ENCODE measurements at regions not wholly inside any gene's neighbourhood (a gene's known extent, or its start where the extent isn't known, plus 50 kb on each side); places are given as distances from the start of the nearest gene placed in this dataset.
"Not testable (repeated sequence)": the region's sequence is repeated elsewhere in the genome, so short reads cannot be mapped to it uniquely, and the experiment has no call there.

DNA sequence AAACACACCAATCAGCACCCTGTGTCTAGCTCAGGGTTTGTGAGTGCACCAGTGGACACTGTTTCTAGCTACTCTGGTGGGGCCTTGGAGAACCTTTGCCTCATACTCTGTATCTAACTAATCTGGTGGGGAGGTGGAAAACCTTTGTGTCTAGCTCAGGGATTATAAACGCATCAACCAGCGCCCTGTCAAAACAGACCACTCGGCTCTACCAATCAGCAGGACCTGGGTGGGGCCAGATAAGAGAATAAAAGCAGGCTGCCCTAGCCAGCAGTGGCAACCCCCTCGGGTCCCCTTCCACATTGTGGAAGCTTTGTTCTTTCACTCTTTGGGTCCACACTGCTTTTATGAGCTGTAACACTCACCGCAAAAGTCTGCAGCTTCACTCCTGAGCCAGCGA is 121.8 kb downstream of the FSCB start:
- not testable (repeated sequence) for DNase-seq

DNA sequence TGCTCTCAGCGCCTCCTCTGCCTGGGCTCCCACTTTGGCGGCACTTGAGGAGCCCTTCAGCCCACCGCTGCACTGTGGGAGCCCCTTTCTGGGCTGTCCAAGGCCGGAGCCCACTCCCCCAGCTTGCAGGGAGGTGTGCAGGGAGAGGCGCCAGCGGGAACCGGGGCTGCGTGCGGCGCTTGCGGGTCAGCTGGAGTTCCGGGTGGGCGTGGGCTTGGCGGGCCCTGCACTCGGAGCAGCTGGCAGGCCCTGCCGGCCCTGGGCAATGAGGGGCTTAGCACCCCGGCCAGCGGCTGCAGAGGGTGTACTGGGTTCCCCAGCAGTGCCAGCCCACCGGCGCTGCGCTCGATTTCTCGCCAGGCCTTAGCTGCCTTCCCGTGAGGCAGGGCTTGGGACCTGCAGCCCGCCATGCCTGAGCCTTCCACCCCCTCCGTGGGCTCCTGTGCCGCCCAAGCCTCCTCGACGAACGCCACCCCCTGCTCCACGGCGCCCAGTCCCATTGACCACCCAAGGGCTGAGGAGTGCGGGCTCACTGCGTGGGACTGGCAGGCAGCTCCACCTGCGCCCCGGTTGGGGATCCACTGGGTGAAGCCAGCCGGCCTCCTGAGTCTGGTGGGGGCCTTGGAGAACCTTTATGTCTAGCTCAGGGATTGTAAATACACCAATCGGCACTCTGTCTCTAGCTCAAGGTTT is 122.3 kb downstream of the FSCB start:
- not testable (repeated sequence) for DNase-seq

DNA sequence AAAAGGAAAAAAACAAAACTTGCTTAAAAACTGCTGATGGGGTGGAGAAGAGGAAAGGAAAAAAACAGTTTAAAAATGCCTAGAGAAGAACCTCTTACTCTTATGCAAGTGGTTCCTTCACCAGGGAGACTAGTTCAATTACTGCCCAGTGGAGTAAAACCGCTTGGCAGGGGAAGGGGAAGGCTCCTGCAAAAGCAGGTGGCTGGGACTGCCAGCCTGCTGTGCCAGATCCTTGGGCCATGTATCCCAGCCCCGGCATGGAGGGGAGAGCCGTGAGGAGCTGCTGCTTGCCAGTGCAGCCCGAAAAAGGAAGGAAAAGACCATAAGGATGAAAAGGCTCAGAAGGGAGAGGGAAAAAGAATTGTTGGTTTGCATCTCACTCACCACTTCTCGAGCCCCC is 123.0 kb downstream of the FSCB start:
- DNase-seq, result no peak

DNA sequence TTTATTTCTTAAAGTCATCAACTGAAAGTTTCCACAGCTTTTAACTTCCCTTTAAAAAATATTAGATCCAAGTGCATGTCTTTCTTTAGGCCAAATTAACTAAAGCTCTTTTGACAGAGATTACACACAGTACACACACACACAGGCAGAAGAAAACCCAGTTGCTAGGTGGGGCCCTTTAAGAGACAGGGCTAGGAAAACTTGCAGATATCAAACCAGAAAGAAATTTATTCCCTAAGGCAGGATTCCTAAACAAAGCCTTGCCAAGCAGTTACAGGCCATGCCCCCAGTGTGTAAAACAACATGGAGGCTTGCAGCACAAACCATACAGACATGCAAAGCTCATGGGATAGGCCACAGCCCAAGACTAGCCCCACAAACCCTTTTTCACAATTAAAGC is 123.4 kb downstream of the FSCB start:
- DNase-seq, result no peak

DNA sequence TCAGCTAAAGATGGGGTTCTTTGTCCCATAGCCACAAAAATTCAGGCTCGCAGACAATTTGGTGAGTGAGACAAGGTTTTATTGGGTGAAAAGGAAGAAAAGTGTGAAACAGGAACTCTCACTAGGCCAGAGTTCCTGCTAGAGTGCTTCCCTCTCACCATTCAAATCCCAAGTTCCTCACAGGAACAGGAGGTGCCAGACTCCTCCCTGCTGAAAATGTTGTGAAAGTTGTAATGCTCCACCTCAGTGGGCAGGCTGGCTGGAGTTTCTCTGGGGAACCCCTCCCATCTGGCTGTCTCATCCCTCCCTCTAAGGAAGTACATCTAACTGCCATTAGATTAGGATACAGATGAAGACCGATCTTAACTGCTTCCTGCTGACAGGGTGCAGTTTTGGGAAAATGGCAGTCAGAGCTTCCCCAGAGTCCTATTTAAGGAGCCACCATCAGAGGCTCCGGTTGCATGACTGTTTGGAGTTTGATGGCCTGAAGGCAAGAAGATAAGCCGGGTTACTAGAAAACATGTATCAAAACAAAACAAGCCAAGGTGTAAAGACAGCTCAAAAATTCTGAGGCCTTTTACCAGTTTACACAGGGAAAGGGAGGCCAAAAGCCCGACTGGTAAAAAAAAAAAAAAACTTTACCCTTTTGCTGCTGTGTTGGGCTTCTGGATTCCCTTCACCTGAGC is 127.6 kb downstream of the FSCB start:
- DNase-seq, result no peak

DNA sequence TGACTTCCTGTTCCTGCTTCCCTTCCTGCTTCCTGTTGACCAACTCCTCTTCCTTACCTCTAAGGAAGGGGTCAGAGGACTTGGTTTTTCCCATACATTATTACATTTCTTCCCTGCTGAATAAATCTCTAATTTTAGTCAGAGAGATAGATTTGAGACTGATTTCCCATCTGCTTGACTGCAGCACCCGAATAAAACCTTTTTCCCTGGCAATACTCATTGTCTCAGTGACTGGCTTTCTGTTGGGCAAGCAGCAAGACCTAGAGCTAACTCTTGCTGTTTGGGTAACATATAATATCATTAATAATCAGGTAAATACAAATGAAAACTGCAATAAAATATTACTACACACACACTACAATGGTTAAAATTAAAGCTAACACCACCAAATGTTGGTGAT is 132.2 kb downstream of the FSCB start:
- no peak for DNase-seq

DNA sequence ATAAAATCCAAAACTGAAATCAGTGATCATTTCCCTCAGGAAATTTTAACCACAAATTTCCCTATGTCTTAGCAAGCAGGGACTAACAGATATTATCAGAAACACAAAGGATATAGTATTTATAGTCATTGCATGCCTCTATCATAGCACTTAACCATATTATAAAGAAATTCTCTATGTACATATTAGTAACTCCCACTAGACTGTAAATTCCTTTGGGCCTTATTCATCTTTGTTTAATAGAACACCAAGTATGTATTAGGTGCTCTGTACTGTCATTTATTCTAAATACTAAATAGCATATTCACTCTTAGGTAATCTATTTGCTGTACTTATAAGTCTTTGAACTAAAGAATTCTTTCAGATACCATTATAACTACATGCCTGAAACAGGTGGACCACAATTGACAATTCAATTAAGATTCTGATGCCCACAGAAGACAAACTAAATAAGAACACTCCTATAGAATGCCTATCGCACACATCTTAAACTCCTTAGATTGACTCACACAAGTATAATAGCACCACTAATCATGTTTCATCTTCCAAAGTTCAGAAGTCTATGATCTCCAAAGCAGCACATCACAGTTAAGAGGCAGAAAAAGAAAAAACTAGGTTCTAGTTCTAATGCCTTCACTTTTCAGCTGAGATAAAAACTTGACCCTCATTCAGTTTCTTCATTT is 134.1 kb downstream of the FSCB start:
- no peak for DNase-seq

DNA sequence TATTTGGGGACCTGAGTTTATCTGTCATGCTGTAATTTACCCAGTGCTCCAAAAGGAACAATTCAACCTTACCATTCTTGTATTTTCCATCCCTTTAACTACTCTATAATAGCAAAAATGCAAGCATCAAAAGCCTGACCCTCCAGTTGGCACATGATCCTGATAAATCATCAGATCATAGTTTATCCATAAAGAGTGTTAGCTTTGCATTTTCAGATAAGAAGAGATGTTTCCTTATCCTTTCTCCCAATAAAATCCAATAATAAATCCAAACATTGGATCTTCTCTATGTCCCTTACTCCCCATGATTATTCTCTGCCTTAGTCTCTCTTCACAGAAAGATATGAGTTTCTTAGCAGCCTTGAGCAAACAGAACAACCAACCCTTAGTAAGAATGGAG is 134.9 kb downstream of the FSCB start:
- DNase-seq, result no peak

DNA sequence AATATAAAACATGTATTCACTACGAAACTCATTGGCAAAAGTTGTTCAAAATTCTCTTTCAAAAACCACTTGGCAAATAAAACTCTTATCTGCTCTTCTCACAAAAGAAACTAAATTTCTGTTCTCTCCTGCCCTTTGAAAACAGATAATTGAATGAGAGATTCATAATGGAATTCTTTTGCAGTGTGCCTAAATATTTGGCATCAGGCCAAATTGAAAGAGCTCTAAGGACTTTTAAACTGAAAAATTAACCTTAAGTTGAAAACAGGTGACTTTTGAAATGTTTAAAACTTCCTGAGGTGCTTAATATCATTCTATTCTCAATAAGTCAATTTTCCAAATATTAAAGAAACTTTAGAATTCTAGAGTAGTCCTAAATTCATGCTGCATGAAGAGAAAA is 136.4 kb downstream of the FSCB start:
- DNase-seq, result no peak

DNA sequence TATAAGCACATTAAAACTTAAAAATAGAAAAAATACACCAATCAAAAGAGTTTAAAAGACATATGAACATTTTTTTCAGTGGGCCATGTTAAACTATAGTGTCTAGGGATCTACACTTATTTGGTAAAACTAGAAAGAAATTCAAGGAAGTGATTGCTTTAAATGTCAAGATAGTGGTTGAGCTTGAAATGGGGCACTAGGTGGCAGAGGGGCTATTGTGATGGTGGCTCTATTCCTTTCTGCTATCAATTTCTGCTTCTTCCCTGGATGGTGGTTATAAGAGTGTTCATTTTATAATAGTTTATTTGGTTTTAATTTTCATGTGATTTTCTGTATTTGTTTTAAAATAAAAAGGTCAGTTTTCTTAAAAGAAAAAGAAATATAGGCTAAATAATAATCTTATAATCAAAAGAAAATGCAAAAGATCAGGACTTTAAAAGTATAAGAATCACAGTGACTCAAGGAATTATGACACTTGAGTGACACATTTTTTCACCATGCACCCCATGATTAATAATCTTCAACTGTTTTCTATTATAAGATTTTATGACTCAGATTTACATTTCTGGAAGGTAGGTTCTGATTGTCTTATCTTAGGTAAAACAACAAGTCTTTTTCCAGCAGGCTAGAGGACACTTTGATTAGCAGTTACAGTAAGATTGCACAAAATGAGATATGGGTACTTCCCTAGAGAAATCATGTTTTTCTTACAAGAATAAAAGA is 137.5 kb downstream of the FSCB start:
- no peak for DNase-seq

DNA sequence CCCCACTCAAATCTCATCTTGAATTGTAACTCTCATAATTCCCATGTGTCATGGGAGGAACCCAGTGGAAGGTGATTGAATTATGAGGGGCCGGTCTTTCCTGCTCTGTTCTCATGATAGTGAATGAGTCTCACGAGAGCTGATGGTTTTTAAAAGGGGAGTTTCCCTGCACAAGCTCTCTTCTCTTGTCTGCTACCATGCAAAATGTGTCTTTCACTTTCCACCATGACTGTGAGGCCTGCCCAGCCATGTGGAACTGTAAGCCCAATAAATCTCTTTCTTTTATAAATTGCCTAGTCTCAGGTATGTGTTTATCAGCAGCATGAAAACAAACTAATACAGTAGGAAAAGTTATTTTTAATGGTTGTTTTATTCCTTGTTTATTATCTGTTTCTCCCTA is 146.0 kb downstream of the FSCB start:
- no peak for DNase-seq

DNA sequence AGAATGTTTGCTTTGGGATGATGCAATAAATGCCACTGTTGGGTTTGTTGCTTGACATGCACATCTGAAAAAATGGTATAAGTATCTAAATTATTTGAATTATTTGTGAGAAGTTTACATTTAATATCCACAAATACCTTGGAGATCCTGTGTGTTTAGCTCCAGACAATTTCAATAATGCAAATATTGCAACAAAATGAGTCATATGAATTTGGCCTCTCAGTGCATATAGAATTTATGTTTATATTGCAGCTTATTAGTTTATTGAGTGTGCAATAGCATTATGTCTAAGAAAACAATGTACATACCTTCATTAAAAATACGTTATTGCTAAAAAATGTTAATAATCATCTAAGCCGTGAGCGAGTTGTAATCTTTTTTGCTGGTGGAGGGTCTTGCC is 153.3 kb downstream of the FSCB start:
- DNase-seq, result no peak

DNA sequence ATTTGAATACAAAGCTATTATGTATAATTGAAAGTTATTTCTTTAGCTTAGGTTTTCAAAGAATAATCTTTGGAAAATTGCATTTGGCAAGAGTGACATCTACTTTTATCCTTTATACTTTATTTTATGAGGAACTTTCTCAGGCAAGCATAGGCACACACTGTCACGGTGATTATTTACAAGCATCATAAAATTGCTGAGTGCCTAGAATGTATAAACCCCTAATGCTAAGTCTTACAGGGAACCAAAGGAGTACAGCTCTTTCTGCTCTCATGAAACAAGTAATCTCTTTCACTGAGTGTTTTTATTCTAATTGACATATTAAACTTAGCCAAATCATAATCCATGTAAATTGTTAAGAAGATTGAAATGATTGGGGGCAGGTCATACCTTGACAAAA is 154.9 kb downstream of the FSCB start:
- DNase-seq, result no peak

DNA sequence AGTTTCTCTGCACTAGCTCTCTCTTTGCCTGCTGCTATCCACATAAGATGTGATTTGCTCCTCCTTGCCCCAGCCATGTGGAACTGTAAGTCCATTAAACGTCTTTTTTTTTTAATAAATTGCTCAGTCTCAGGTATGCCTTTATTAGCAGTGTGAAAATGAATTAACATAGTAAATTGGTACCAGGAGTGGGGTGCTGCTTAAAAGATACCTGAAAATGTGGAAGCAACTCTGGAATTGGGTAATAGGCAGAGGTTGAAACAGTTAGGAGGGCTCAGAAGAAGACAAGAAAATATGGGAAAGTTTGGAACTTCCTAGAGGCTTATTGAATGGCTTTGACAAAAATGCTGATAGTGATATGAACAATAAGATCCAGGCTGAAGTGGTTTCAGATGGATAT is 159.8 kb downstream of the FSCB start:
- no peak for DNase-seq

DNA sequence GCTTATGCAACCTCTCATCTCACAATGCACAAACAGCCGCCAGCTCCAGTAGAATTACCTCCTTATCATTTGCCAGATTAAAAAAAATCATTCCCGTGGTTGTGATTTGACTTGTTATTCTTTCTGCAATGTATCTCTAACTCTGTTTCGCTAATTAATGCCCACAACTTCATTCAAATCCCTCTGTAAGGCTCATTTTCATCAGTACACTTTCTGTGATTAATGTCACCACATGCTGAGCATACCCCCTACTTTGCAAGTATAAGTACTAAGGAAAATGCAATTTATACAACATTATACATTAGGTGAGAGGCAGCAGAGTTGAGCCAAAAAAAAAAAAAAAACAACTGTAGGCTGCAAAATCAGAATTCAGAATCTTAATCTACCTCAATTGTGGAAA is 166.0 kb downstream of the FSCB start:
- no peak for DNase-seq

DNA sequence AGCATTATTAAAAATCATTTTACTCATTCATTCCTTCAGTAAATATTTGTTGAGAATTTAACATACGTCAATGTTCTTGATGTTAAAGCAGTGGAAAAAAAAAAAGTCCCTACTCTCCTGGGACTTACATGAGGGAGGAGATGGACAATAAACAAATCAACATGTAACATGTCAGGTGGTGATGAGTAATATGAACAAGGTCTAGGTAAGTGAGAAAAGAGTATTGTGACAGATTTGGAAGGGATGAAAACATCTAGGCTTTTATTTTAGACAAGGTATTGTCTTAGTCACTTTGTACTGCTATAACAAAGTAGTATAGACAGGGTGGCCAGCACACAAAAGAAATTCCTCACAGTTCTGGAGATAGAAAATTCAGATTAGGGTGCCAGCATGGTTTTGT is 167.2 kb downstream of the FSCB start:
- no peak for DNase-seq

DNA sequence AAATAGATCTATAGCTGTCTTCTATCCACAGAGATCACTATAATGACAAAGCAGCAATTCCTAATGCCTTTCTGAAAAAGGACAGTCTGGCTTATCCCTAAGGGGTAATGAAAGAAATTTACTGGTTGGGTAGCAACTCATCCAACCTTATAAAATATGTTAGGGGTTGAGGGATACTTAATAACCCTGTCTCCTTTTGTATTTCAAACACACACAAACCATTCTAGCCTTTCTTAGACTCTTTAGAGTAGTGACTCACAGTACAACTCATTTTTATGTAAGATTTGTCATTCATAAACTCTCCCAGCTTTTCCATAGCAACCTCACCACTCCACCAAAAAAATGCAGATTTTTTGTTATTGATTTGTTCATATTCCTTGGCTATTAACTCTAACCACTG is 167.9 kb downstream of the FSCB start:
- DNase-seq, result no peak

DNA sequence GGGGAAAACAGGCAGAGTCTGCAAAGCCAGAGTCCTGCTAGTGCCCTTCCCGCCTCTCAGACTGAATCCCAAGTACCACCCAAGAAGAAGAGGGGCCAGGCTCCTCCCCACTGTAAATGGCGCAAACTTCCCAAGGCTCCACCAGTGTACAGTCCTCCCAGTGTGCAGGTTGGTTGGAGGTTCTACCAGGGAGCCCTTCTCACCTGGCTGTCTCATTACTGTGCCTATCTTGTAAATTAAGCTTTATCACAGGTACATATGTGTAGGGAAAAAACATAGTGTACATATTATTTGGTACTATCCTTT is 189.7 kb downstream of the FSCB start:
- no peak for DNase-seq

DNA sequence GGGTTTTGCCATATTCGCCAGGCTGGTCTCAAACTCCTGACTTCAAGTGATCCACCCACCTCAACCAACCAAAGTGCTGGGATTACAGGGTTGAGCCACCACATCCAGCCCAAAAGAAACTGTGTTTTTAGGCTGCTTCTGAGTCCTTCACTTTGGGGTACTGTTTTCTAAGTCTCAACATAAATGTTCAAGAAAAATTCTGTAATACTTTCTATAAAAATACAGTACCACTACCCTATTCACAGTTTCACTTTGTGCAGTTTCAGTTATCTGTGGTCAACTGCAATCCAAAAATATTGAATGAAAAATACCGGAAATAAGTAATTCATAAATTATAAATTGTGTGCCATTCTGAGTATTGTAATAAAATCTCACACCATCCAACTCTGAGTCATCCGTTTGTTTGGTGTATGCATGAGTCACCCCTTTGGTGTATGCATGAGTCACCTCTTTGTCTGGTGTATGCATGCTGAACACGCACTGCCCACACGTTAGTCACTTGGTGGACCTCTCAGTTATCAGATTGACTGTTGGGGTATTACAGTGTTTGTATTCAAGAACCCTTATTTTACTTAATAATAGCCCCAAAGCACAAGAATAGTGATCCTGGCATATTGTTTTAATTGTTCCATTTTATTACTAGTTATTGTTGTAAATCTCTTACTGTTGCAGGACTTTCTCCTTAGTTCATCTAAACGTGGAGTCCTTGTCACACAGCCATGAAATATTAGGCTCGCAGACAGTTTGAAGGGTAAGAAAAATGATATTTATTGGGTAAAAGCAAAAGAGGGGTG is 190.2 kb downstream of the FSCB start:
- no peak for DNase-seq

DNA sequence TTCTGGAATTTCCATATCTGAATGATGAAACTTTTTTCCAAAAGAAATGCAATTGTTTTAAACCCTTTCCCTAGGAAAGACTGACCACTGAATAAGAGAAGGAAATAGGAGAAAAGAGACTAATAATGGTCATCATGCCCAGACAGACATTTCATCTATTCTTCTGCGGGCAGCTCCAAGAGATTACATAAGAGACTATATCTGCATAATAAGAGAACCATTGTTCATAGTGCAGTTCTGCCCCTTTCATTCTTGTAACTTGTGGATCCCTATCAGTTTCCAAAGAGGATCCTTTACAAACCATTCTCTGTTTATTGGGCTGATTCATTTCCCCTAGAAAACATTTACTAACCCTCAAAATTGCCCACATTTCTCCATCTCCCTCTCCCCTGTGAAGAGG is 197.8 kb downstream of the FSCB start:
- no peak for DNase-seq

DNA sequence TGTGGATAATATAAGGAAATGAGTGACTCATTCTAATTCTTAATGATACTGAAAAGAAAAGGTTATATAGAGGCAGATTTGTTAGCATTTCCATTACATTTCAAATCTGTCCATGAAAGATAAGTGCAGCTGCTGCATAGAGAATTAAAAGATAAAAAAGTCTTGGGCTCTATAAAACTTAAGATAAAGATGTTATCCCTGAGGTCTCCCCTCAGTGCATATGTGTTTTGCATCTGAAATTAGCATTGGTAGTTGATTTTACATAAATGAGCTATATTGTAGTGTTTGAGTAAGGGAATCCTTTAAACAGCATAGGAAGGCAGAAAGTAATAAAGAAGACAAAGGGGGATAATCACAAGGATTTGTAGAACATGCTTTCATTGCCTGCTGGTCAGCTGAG is 206.2 kb downstream of the FSCB start:
- DNase-seq, result no peak

DNA sequence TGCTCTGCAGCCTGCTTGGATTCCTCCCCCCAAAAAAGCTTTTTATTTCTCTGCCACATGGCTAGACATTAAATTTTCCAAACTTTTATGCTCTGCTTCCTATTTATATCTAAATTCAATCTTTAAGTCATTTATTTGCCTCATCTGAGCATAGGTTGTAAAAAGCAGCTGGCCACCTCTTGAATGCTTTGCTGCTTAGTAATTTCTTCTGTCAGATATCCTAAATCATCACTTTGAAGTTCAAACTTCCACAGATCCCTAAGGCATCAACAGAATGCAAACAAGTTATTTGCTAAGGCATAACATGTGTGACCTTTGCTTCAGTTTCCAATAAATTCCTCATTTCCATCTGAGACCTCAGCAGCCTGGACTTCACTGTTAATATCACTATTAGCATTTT is 209.6 kb downstream of the FSCB start:
- no peak for DNase-seq

DNA sequence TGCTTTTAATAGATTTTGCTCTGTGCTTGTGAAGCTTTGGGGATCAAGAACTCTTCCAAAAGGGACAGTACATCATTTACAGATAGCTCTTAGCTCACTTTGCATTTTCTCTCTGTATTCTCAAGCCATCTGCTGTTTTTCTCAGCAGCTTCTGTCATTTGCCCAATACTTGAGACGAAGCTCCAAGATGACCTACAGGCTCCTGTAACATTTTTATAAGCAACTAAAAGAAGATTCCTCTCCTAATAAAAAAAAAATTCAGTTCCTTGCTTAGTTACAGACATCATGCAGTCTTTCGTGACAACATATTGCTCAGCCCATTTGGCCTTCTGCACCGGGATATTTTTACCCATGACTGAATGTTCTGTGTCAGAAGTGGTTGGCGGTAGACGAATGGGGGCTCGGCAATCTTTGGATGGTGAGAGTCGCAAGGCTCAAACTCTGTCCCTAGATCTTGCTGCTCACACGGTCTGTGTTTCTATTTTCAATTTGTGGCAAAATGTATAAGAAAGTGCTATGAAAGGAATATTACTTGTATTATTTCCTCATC is 215.6 kb downstream of the FSCB start:
- no peak for DNase-seq
